ENCODE measurements at regions not wholly inside any gene's neighbourhood (a gene's known extent, or its start where the extent isn't known, plus 50 kb on each side); places are given as distances from the start of the nearest gene placed in this dataset.

- no peaks in the 10 kb centered on the region for H4K20me1 ChIP-seq (ENCODE audit: insufficient read depth, low read length)
- intact Hi-C loops (cut with micrococcal nuclease; ENCODE audit: unreplicated experiment) = no loop called here
- in situ Hi-C loops (cut with HindIII; ENCODE audit: extremely low pct_ligation_motif_present, low pct_unique_long_range_greater_than_20kb) = no loop called here
- no peak overlapping the region for H3K4me3 ChIP-seq (replicated peaks in 1 of 3; ENCODE audit: insufficient read depth in 1 of 3, low read depth in 2 of 3, low read length in 3 of 3)
- no TSS peak for BruUV-seq (replicated peaks)
- POLR2A ChIA-PET = no interaction called here
- no peak overlapping the region for H2AFZ ChIP-seq (ENCODE audit: low read length)
- ATAC-seq (no peak), DNase-seq (ENCODE audit: low spot score) (no peak), FAIRE-seq (no peak)
- CTCF ChIA-PET (ENCODE audit: low intra/inter-chr PET ratio, low total read pairs) = no interaction called here
- TF ChIP-seq, protein P1, sequence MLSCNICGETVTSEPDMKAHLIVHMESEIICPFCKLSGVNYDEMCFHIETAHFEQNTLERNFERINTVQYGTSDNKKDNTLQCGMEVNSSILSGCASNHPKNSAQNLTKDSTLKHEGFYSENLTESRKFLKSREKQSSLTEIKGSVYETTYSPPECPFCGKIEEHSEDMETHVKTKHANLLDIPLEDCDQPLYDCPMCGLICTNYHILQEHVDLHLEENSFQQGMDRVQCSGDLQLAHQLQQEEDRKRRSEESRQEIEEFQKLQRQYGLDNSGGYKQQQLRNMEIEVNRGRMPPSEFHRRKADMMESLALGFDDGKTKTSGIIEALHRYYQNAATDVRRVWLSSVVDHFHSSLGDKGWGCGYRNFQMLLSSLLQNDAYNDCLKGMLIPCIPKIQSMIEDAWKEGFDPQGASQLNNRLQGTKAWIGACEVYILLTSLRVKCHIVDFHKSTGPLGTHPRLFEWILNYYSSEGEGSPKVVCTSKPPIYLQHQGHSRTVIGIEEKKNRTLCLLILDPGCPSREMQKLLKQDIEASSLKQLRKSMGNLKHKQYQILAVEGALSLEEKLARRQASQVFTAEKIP (CRISPR knock-in tag; IDR thresholded peaks at IDR 0.05; ENCODE audit: borderline replicate concordance) = no peak
- TF ChIP-seq NCOR1 (IDR thresholded peaks at IDR 0.05; ENCODE audit: borderline replicate concordance, low read length) (no peak), ZMYM3 (CRISPR knock-in tag; IDR thresholded peaks at IDR 0.05) (no peak), IKZF1 (IDR thresholded peaks at IDR 0.05) (no peak), ZNF337 (CRISPR knock-in tag; IDR thresholded peaks at IDR 0.05; ENCODE audit: borderline replicate concordance, low read depth) (no peak), ZNF704 (CRISPR knock-in tag; IDR thresholded peaks at IDR 0.05; ENCODE audit: borderline replicate concordance) (no peak), HNRNPLL (IDR thresholded peaks at IDR 0.05; ENCODE audit: low read depth, low read length, poor library complexity, severe bottlenecking) (no peak), PRPF4 (IDR thresholded peaks at IDR 0.05; ENCODE audit: low read depth, low read length, poor library complexity, severe bottlenecking) (no peak), ZNF652 (CRISPR knock-in tag; IDR thresholded peaks at IDR 0.05; ENCODE audit: borderline replicate concordance, low read depth) (no peak), YEATS2 (CRISPR knock-in tag; IDR thresholded peaks at IDR 0.05; ENCODE audit: borderline replicate concordance) (no peak)
- no peaks in the 10 kb centered on the region for H3K9me3 ChIP-seq (ENCODE audit: low read length)
- no peaks in the 10 kb centered on the region for H3K79me2 ChIP-seq (ENCODE audit: insufficient read depth, low read length)
- H3K9ac ChIP-seq (ENCODE audit: insufficient read depth, low read depth, low read length) = no peak overlapping the region
- H3K27ac ChIP-seq (ENCODE audit: extremely low read length, insufficient read depth, low read length) = no peak overlapping the region
- no peaks in the 10 kb centered on the region for H3K36me3 ChIP-seq (replicated peaks in 1 of 2; ENCODE audit: control insufficient read depth in 1 of 2, insufficient read depth in 2 of 2, low read length in 2 of 2)
- H3K27me3 ChIP-seq (ENCODE audit: control insufficient read depth in 1 of 2, insufficient read depth in 2 of 2, low read length in 2 of 2) = no peaks in the 10 kb centered on the region
- 0% methylated on average over 1 of the region's 1 CpG for WGBS (ENCODE audit: low lambda C conversion rate)
- H3K4me1 ChIP-seq (ENCODE audit: insufficient read depth, low read length) = no peaks in the 10 kb centered on the region
- no peak overlapping the region for H3K4me2 ChIP-seq (ENCODE audit: low read depth, low read length)
Observed at GRCh38 chr6:166045860-166046200, 121.8 kb downstream of the TBXT start.
